ENCODE measurements at regions not wholly inside any gene's neighbourhood (a gene's known extent, or its start where the extent isn't known, plus 50 kb on each side); places are given as distances from the start of the nearest gene placed in this dataset.

GRCh38 chr10:4186849-4187540 is 402.0 kb upstream of the KLF6 start:
- H3K27me3 Mint-ChIP-seq (ENCODE audit: insufficient read depth) = no peaks in the 10 kb centered on the region; the same call in 1 of the 2 replicates
- no peak for TF ChIP-seq CTCF (IDR thresholded peaks at IDR 0.05)
- H3K9me3 Mint-ChIP-seq = no peaks in the 10 kb centered on the region
- H3K4me3 Mint-ChIP-seq = no peak overlapping the region
- DNase-seq = no peak
- peaks cover 16% of the 10 kb centered on the region for H3K4me1 Mint-ChIP-seq (ENCODE audit: low read depth)
- H3K36me3 Mint-ChIP-seq (ENCODE audit: low read depth) = no peaks in the 10 kb centered on the region
- no peak overlapping the region for H3K27ac Mint-ChIP-seq

- H3K27ac Mint-ChIP-seq = no peak overlapping the region
- no peaks in the 10 kb centered on the region; the same call in 1 of the 2 replicates for H3K27me3 Mint-ChIP-seq (ENCODE audit: insufficient read depth)
Observed at GRCh38 chr10:4183761-4184261, 398.8 kb upstream of the KLF6 start.

GRCh38 chr10:4181621-4182049 is 396.6 kb upstream of the KLF6 start:
- no peak for DNase-seq
- peaks cover 30% of the 10 kb centered on the region for H3K4me1 Mint-ChIP-seq (ENCODE audit: low read depth)

More at GRCh38 chr10:4183761-4184261, 398.8 kb upstream of the KLF6 start:
- no peak overlapping the region for H3K4me3 Mint-ChIP-seq
- H3K9me3 Mint-ChIP-seq = no peaks in the 10 kb centered on the region
- no peaks in the 10 kb centered on the region for H3K36me3 Mint-ChIP-seq (ENCODE audit: low read depth)
- no peak for TF ChIP-seq CTCF (IDR thresholded peaks at IDR 0.05)
- DNase-seq = peak; percentile 14
- peaks cover 30% of the 10 kb centered on the region for H3K4me1 Mint-ChIP-seq (ENCODE audit: low read depth)

GRCh38 chr10:4181081-4181480 is 396.1 kb upstream of the KLF6 start:
- H3K4me3 Mint-ChIP-seq = peak overlapping the region; percentile 84
- TF ChIP-seq CTCF (IDR thresholded peaks at IDR 0.05) = no peak
- peak overlapping the region; percentile 91 for H3K27ac Mint-ChIP-seq
- no peaks in the 10 kb centered on the region for H3K9me3 Mint-ChIP-seq
- H3K27me3 Mint-ChIP-seq (ENCODE audit: insufficient read depth) = no peaks in the 10 kb centered on the region
- H3K4me1 Mint-ChIP-seq (ENCODE audit: low read depth) = peaks cover 30% of the 10 kb centered on the region
- no peak for DNase-seq
- no peaks in the 10 kb centered on the region for H3K36me3 Mint-ChIP-seq (ENCODE audit: low read depth)

More at GRCh38 chr10:4181621-4182049, 396.6 kb upstream of the KLF6 start:
- Mint-ChIP-seq H3K4me3 (peak overlapping the region; percentile 84), H3K27ac (peak overlapping the region; percentile 91), H3K36me3 (ENCODE audit: low read depth) (no peaks in the 10 kb centered on the region), H3K27me3 (ENCODE audit: insufficient read depth) (no peaks in the 10 kb centered on the region), H3K9me3 (no peaks in the 10 kb centered on the region)
- no peak for TF ChIP-seq CTCF (IDR thresholded peaks at IDR 0.05)

- no peak for DNase-seq
- TF ChIP-seq CTCF (IDR thresholded peaks at IDR 0.05) = no peak
- Mint-ChIP-seq H3K27me3 (ENCODE audit: insufficient read depth) (no peaks in the 10 kb centered on the region), H3K4me3 (no peak overlapping the region), H3K27ac (no peak overlapping the region), H3K36me3 (ENCODE audit: low read depth) (peaks cover 5% of the 10 kb centered on the region; the same call in 1 of the 2 replicates), H3K9me3 (no peaks in the 10 kb centered on the region), H3K4me1 (ENCODE audit: low read depth) (peaks cover 26% of the 10 kb centered on the region)
Observed at GRCh38 chr10:4177791-4178190, 392.8 kb upstream of the KLF6 start.

All from HFFc6 (cell line).